HAP-1 (cell line): ENCODE measurements at regions not wholly inside any gene's neighbourhood (a gene's known extent, or its start where the extent isn't known, plus 50 kb on each side); places are given as distances from the start of the nearest gene placed in this dataset.
"Not testable (repeated sequence)": the region's sequence is repeated elsewhere in the genome, so short reads cannot be mapped to it uniquely, and the experiment has no call there.

Source experiments
- DNase-seq, 2 experiments: peaks; one replicate each; pipeline ENCODE4 v3.0.0-alpha.2; 2016 to 2020; ENCODE audit warnings: low spot score in 2 of 2
- H3K27me3 ChIP-seq: fragments of 250-450 bp; sonication (Bioruptor Pico); 2 replicates; pipeline ENCODE4 v1.5.1; 2020; ENCODE audit warnings: low read depth, mild to moderate bottlenecking, moderate library complexity
- H3K36me3 ChIP-seq: fragments of 250-450 bp; sonication (Bioruptor Pico); replicated peaks from 2 replicates; pipeline ENCODE4 v1.5.1; 2020; ENCODE audit warnings: mild to moderate bottlenecking
- H3K4me1 ChIP-seq: fragments of 250-450 bp; sonication (Bioruptor Pico); 2 replicates; pipeline ENCODE4 v1.5.1; 2020; ENCODE audit warnings: mild to moderate bottlenecking
- H3K4me3 ChIP-seq: fragments of 250-450 bp; sonication (Bioruptor Pico); 2 replicates; pipeline ENCODE4 v1.5.1; 2020; ENCODE audit warnings: mild to moderate bottlenecking, moderate library complexity
- H3K9me3 ChIP-seq: fragments of 250-450 bp; sonication (Bioruptor Pico); 2 replicates; pipeline ENCODE4 v1.5.1; 2020; ENCODE audit warnings: mild to moderate bottlenecking, moderate library complexity
- in situ Hi-C: fragments of 300-500 bp; cut with MboI; formaldehyde crosslinking; loops from 3 replicates; pipeline ENCODE4 v1.14.3; 2020; ENCODE audit warnings: low sequenced_read_pairs, inconsistent platforms, mixed read lengths

DNA sequence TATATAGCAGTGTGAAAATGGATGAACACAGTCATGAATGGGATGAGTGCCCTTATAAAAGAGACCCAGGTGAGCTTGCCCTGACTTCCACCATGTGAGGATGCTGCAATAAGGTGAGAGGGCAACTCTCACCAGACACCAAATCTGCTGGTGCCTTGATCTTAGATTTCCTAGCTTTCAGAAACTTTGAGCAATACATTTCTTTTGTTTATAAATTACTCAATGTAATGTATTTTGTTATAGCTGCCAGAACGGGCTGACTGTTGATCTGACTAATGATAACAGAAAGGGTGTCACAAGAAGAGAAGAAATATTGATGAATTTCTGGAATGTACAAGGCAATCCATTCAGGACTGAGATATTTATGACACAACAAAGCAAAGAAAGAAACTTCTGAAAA, 180.5 kb downstream of the MCHR2 start:
- Histone ChIP-seq H3K36me3 (no peaks in the 10 kb centered on the region), H3K9me3 (0 out of 2 replicates have a peak, but pooled peaks cover 4% of the 10 kb centered on the region), H3K4me1 (no peaks in the 10 kb centered on the region), H3K4me3 (no peak overlapping the region), H3K27me3 (peaks cover under 1% of the 10 kb centered on the region; the same call in 1 of the 2 replicates)
- no peak for DNase-seq
- in situ Hi-C loops: loop anchor here (25.0 kb wide), 2 partner anchors 226 to 351 kb away; no protein-coding TSS in a partner anchor

GRCh38 chr6:99814230-99814928, 179.6 kb downstream of the MCHR2 start:
- no peaks in the 10 kb centered on the region for H3K4me1 ChIP-seq
- H3K36me3 ChIP-seq: no peaks in the 10 kb centered on the region
- in situ Hi-C loops: loop anchor here (25.0 kb wide), 2 partner anchors 227 to 352 kb away; no protein-coding TSS in a partner anchor
- no peaks in the 10 kb centered on the region; the same call in 1 of the 2 replicates for H3K27me3 ChIP-seq
- 0 out of 2 replicates have a peak, but pooled peaks cover 4% of the 10 kb centered on the region for H3K9me3 ChIP-seq
- no peak for DNase-seq
- H3K4me3 ChIP-seq: no peak overlapping the region

GRCh38 chr6:99816795-99817194, 177.2 kb downstream of the MCHR2 start:
- no peaks in the 10 kb centered on the region; the same call in 1 of the 2 replicates for H3K27me3 ChIP-seq
- no peaks in the 10 kb centered on the region for H3K36me3 ChIP-seq
- H3K9me3 ChIP-seq: 0 out of 2 replicates have a peak, but pooled peaks cover 4% of the 10 kb centered on the region
- DNase-seq: no peak
- H3K4me1 ChIP-seq: no peaks in the 10 kb centered on the region
- in situ Hi-C loops: loop anchor here (25.0 kb wide), 2 partner anchors 229 to 354 kb away; no protein-coding TSS in a partner anchor
- no peak overlapping the region for H3K4me3 ChIP-seq

DNA sequence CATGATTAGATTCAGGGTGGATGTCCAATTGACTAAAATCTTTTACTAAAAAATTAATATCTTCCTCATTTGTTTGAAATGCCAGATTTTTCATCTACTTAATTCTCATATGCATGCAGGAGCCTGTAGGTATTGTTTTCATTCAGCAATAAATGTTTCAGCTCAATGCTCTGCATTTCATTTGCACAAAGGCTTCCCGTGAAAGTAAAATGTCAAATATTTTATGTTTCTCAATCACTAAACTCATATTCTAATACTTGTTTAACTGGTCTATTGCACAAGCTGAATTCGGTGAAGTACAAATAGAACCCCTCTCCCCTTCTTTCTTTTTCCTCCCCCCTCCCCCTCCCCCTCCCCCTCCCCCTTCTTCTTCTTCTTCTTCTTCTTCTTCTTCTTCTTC, 175.9 kb downstream of the MCHR2 start:
- Histone ChIP-seq H3K4me3 (no peak overlapping the region), H3K27me3 (no peaks in the 10 kb centered on the region; the same call in 1 of the 2 replicates), H3K9me3 (0 out of 2 replicates have a peak, but pooled peaks cover 4% of the 10 kb centered on the region), H3K4me1 (peaks cover 5% of the 10 kb centered on the region), H3K36me3 (no peaks in the 10 kb centered on the region)
- in situ Hi-C loops: loop anchor here (25.0 kb wide), 2 partner anchors 231 to 356 kb away; no protein-coding TSS in a partner anchor
- DNase-seq: no peak

DNA sequence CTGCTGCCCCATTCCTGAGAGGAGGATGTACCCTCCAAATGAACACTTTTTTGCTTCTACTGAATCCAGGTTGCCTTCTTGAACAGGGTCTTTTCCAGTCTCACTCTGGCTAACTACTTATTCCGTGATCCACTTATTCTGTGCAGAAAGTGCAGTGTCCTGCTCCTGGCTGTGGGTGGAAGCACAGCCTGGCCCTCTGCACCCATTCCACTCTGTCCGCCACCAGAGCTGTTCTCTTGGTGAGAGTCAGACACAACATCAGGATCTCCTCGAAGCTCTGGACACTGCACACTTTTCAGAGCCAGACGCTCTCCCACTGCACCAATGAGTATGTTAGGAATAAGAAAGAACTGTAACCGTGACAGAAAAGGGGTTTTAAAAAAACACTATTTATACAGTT, 174.2 kb downstream of the MCHR2 start:
- Histone ChIP-seq H3K4me3 (no peak overlapping the region), H3K9me3 (0 out of 2 replicates have a peak, but pooled peaks cover 4% of the 10 kb centered on the region), H3K36me3 (no peaks in the 10 kb centered on the region), H3K27me3 (no peaks in the 10 kb centered on the region; the same call in 1 of the 2 replicates), H3K4me1 (peaks cover 5% of the 10 kb centered on the region)
- DNase-seq: no peak
- in situ Hi-C loops: loop anchor here (25.0 kb wide), 2 partner anchors 233 to 358 kb away; no protein-coding TSS in a partner anchor

GRCh38 chr6:99821164-99821563, 172.9 kb downstream of the MCHR2 start:
- Histone ChIP-seq H3K27me3 (no peaks in the 10 kb centered on the region; the same call in 1 of the 2 replicates), H3K4me3 (no peak overlapping the region), H3K4me1 (peaks cover 5% of the 10 kb centered on the region), H3K9me3 (no peaks in the 10 kb centered on the region), H3K36me3 (no peaks in the 10 kb centered on the region)
- DNase-seq: no peak
- in situ Hi-C loops: loop anchor here (25.0 kb wide), 2 partner anchors 234 to 359 kb away; no protein-coding TSS in a partner anchor

GRCh38 chr6:99822741-99823512, 171.1 kb downstream of the MCHR2 start:
- DNase-seq: peak; percentile 59 to 72
- in situ Hi-C loops: loop anchor here (25.0 kb wide), 2 partner anchors 236 to 361 kb away; no protein-coding TSS in a partner anchor
- Histone ChIP-seq H3K9me3 (no peaks in the 10 kb centered on the region), H3K4me3 (peak overlapping the region; percentile 45), H3K4me1 (peaks cover 5% of the 10 kb centered on the region), H3K36me3 (no peaks in the 10 kb centered on the region), H3K27me3 (no peaks in the 10 kb centered on the region; the same call in 1 of the 2 replicates)

DNA sequence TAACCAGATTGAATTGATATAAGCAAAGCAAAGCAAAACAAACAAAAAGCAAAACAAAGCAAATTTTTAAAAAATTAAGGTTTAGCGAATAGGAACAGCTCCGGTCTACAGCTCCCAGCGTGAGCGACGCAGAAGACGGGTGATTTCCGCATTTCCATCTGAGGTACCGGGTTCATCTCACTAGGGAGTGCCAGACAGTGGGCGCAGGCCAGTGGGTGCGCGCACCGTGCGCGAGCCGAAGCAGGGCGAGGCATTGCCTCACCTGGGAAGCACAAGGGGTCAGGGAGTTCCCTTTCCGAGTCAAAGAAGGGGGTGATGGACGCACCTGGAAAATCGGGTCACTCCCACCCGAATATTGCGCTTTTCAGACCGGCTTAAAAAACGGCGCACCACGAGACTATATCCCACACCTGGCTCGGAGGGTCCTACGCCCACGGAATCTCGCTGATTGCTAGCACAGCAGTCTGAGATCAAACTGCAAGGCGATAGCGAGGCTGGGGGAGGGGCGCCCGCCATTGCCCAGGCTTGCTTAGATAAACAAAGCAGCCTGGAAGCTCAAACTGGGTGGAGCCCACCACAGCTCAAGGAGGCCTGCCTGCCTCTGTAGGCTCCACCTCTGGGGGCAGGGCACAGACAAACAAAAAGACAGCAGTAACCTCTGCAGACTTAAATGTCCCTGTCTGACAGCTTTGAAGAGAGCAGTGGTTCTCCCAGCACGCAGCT, 170.3 kb downstream of the MCHR2 start:
- not testable (repeated sequence) for H3K27me3 ChIP-seq, H3K36me3 ChIP-seq, H3K4me1 ChIP-seq, H3K9me3 ChIP-seq
- DNase-seq: peak in 1 of 2 experiments; percentile 80
- peak overlapping the region; percentile 45 for H3K4me3 ChIP-seq
- in situ Hi-C loops: loop anchor here (25.0 kb wide), 2 partner anchors 236 to 361 kb away; no protein-coding TSS in a partner anchor

GRCh38 chr6:99833034-99833433, 161.0 kb downstream of the MCHR2 start:
- peaks cover 6% of the 10 kb centered on the region for H3K27me3 ChIP-seq
- H3K4me1 ChIP-seq: no peaks in the 10 kb centered on the region
- in situ Hi-C loops: no loop called here
- DNase-seq: no peak
- no peak overlapping the region for H3K4me3 ChIP-seq
- H3K36me3 ChIP-seq: no peaks in the 10 kb centered on the region
- no peaks in the 10 kb centered on the region for H3K9me3 ChIP-seq

DNA sequence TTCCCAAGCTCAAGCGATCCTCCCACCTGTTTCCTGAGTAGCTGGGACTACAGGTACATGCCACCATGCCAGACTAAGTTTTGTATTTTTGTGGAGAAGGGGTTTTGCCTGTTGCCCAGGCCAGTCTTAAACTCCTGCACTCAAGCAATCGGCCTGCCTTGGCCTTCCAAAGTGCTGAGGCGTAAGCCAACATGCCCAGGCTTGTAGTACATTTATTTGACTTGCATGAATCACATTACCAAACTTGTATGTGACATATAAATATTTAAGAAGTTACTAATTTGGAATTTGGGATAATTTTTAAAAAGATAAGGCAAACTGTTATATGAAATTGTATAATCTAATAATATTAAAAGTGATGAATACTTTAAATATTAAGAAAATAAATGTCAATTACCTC, 157.6 kb downstream of the MCHR2 start:
- Histone ChIP-seq H3K36me3 (no peaks in the 10 kb centered on the region), H3K9me3 (no peaks in the 10 kb centered on the region), H3K4me3 (no peak overlapping the region), H3K4me1 (no peaks in the 10 kb centered on the region), H3K27me3 (peaks cover 6% of the 10 kb centered on the region)
- no peak for DNase-seq
- in situ Hi-C loops: no loop called here

DNA sequence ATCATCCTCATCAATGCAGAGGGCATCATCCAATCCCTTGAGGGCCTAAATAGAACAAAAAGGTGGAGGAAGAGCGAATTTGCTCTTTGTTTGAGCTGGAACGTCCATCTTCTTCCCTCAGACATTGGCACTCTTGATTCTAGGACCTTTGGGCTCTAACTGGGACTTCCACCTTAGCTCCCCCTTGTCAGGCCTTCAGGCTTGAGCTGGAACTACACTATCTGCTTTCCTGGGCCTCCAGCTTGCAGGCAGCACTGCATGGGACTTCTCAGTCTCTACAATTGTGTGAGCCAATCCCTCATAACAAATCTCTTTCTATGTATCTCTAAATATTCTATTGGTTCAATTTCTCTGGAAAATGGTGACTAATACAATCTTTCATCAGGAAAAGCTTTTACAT, 155.4 kb downstream of the MCHR2 start:
- H3K4me1 ChIP-seq: no peaks in the 10 kb centered on the region
- no peak overlapping the region for H3K4me3 ChIP-seq
- no peaks in the 10 kb centered on the region for H3K36me3 ChIP-seq
- in situ Hi-C loops: no loop called here
- no peak for DNase-seq
- H3K27me3 ChIP-seq: peaks cover under 1% of the 10 kb centered on the region; the same call in 1 of the 2 replicates
- H3K9me3 ChIP-seq: no peaks in the 10 kb centered on the region

DNA sequence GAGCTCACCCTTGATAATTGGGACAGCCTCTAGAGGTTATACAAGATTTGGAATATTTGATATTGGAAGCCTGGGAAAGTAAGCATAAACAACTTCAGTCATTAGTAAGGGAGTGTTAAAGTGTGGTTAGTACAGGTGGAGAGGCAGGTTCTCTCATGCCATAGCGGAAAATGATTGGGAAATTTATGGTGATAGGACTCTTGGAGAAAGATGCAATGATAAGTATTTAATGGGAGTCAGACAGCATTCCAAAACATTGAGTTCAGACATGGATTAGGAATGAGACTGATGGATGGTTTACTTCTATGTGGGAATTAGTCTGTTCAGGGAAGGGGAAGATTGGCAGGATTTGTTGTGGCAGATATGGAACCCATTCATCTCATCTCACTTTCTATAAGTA, 152.7 kb downstream of the MCHR2 start:
- DNase-seq: no peak
- H3K36me3 ChIP-seq: no peaks in the 10 kb centered on the region
- H3K9me3 ChIP-seq: no peaks in the 10 kb centered on the region
- H3K4me1 ChIP-seq: no peaks in the 10 kb centered on the region
- no peak overlapping the region for H3K4me3 ChIP-seq
- in situ Hi-C loops: no loop called here
- no peaks in the 10 kb centered on the region for H3K27me3 ChIP-seq

DNA sequence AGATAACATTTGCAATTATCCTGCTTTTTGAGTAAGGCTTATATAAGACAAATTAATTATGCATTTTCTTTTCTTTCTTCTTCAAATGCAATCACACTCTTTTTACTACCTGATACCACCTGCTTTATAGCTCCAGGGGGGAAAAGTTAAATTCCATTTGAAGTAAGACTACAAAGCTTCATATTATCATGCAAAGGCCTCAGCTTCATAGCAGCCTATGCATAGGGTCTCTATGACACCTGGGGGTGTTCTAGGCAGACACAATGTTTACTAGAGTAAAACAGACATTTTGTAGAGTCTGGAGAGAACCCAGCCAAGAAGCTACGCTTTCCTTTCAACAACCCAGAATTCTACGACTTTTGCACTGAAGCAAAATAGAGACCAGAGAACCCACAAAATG, 148.0 kb downstream of the MCHR2 start:
- no peaks in the 10 kb centered on the region for H3K27me3 ChIP-seq
- no peaks in the 10 kb centered on the region for H3K9me3 ChIP-seq
- peak in 1 of 2 experiments; percentile 27 for DNase-seq
- in situ Hi-C loops: no loop called here
- no peak overlapping the region for H3K4me3 ChIP-seq
- no peaks in the 10 kb centered on the region for H3K4me1 ChIP-seq
- H3K36me3 ChIP-seq: no peaks in the 10 kb centered on the region
